Activated naive CD4-positive, alpha-beta T cell treated with anti-CD3 and anti-CD28 coated beads for 36 hours (primary cell): ENCODE measurements at regions not wholly inside any gene's neighbourhood (a gene's known extent, or its start where the extent isn't known, plus 50 kb on each side); places are given as distances from the start of the nearest gene placed in this dataset.

Source experiments
- CTCF ChIA-PET: fragments of 350-600 bp; sonication (Branson Sonifier 250); formaldehyde crosslinking; loops from one replicate; lab custom pipeline; 2021; ENCODE audit warnings: antibody characterized with exemption; lab: Charles Lee
- DNase-seq: peaks from one replicate; pipeline ENCODE4 v3.0.0-alpha.2; 2020
- H3K27ac Mint-ChIP-seq: one replicate; pipeline ENCODE4 v1.8.0; 2021; ENCODE audit warnings: mild to moderate bottlenecking, mixed read lengths
- H3K27me3 Mint-ChIP-seq: one replicate; pipeline ENCODE4 v1.8.0; 2021; ENCODE audit warnings: low read depth, mixed read lengths
- H3K36me3 Mint-ChIP-seq: one replicate; pipeline ENCODE4 v1.8.0; 2021; ENCODE audit warnings: low read depth, mixed read lengths
- H3K4me1 Mint-ChIP-seq: one replicate; pipeline ENCODE4 v1.8.0; 2021; ENCODE audit warnings: low read depth, mixed read lengths
- H3K4me3 Mint-ChIP-seq: one replicate; pipeline ENCODE4 v1.8.0; 2021; ENCODE audit warnings: mild to moderate bottlenecking, moderate library complexity, mixed read lengths
- H3K9me3 Mint-ChIP-seq: one replicate; pipeline ENCODE4 v1.8.0; 2021; ENCODE audit warnings: mixed read lengths
- intact Hi-C: fragments of 100-400 bp; cut with micrococcal nuclease; formaldehyde crosslinking; loops from one replicate; pipeline ENCODE4 v1.15.1; 2023

DNA sequence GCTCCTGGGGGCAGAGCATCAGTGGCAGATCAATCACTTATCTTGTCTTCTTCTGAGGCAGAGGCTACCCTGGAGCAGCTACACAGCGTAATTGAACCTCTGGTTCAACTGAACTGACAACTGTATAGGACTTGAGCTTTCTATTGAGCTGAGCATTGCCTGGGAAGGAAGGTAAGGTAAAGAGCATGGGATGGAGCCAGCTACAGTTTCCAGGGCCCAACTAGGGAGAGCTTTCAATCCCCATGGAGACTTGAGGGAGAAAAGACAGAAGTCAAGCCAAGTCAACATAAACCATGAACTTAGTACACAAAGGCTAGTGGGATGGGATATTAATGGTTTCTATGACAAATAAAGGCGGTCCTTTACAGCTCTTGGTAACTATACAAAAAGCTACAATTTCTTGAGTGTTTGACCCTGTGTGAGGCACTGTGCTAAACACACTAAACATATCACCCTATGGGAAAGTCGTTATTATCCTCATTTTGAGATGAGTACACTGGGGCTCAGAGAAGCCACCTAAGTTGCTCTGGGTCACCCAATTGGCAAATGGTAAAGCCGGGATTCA, 140.7 kb upstream of the SLC22A23 start:
- H3K27ac Mint-ChIP-seq = no peak overlapping the region
- peaks cover 13% of the 10 kb centered on the region for H3K9me3 Mint-ChIP-seq
- intact Hi-C loops = no loop called here
- H3K4me3 Mint-ChIP-seq = no peak overlapping the region
- peaks cover 12% of the 10 kb centered on the region for H3K27me3 Mint-ChIP-seq
- DNase-seq = no peak
- no peaks in the 10 kb centered on the region for H3K4me1 Mint-ChIP-seq
- peaks cover 4% of the 10 kb centered on the region for H3K36me3 Mint-ChIP-seq
- CTCF ChIA-PET = no interaction called here

DNA sequence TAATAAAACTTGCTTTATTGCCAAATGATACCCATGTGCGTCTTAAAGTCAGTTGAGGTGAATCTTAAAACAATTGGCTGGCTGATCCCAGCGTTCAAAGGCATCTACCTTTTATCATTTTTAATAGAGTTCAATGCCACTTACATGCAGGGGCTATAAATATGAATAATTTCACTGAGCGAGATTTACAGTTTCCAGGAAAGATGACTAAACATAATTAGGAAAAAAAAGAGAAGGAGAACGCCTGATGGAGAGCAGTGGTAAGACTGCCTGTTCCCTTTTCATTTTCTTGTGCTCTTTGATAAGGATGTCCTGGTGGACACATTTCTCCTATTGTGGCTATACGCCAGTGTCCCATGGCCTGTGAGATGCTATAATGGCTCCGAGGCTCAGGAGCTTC, 139.9 kb upstream of the SLC22A23 start:
- peaks cover 12% of the 10 kb centered on the region for H3K27me3 Mint-ChIP-seq
- peaks cover 4% of the 10 kb centered on the region for H3K36me3 Mint-ChIP-seq
- CTCF ChIA-PET = no interaction called here
- no peaks in the 10 kb centered on the region for H3K4me1 Mint-ChIP-seq
- H3K4me3 Mint-ChIP-seq = no peak overlapping the region
- no peak for DNase-seq
- H3K27ac Mint-ChIP-seq = no peak overlapping the region
- intact Hi-C loops = no loop called here
- peaks cover 8% of the 10 kb centered on the region for H3K9me3 Mint-ChIP-seq

DNA sequence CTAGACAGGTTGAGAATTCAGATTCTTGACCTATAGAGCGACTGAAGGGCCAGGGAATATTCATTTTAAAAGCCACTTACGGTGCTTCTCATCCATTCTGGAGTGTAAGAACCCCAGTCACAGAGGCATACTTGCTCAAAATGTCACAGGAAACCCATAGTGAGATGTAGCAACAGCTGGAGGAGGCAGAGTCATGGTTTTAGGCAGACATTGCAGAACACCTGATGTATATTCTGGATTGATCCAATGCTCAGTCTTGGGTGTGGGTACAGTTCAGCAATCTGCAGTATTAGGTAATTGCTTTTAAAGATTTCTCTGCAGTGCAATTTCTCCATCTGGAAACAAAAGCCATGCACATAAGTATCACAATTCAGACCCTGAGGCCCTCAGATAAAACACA, 137.4 kb upstream of the SLC22A23 start:
- H3K27me3 Mint-ChIP-seq = peaks cover 1% of the 10 kb centered on the region
- no peak overlapping the region for H3K4me3 Mint-ChIP-seq
- H3K9me3 Mint-ChIP-seq = no peaks in the 10 kb centered on the region
- no peaks in the 10 kb centered on the region for H3K36me3 Mint-ChIP-seq
- intact Hi-C loops = no loop called here
- H3K4me1 Mint-ChIP-seq = no peaks in the 10 kb centered on the region
- CTCF ChIA-PET = no interaction called here
- DNase-seq = no peak
- no peak overlapping the region for H3K27ac Mint-ChIP-seq

DNA sequence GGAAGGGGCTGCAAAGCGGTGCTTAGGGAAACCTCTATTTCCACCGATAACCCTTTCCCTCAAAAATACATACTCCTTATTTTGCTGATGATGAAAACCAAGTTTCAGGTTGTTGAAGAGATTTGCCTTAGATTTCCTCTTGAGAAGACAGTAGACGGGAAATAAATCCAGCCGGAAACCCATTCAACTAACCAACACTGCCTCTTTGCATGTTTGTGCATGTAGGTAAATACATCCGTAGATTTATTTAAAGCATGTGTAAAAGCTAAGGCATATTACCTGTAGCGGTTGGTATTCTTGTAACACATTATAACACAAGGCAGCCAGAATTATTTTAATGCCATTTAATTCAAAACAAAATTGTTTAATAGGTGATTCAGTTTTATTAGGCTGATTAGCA, 136.3 kb upstream of the SLC22A23 start:
- CTCF ChIA-PET = no interaction called here
- Mint-ChIP-seq H3K4me1 (no peaks in the 10 kb centered on the region), H3K36me3 (no peaks in the 10 kb centered on the region), H3K27ac (no peak overlapping the region), H3K4me3 (no peak overlapping the region), H3K27me3 (no peaks in the 10 kb centered on the region), H3K9me3 (no peaks in the 10 kb centered on the region)
- intact Hi-C loops = no loop called here
- DNase-seq = no peak

DNA sequence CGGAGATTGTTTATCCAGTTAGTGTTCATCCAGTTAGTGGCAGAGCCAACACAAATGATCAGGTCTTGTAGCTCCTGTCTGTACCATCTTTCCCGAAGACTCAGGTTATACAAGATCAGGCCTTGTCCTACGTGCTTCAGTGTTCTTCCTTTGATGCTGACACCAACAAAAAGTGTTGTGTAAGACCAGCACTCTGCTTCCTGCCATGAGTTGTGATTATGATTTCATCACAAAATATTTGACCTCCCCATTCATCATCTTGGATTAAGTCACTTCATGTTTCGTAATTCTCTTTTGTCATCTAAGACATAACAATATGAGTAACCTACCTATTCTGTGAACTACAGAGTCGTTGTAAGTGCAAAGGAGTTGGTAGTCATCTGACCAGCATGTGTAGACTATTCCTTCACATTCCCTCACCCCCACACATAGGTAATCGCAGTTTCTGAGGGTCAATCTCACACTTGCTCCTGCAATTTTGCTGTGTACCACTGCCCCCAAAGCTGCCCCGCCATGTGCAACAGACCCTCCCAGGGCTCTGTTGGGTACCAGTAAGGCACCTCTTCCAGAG, 135.6 kb upstream of the SLC22A23 start:
- intact Hi-C loops = no loop called here
- H3K27ac Mint-ChIP-seq = no peak overlapping the region
- H3K4me3 Mint-ChIP-seq = no peak overlapping the region
- H3K9me3 Mint-ChIP-seq = no peaks in the 10 kb centered on the region
- H3K36me3 Mint-ChIP-seq = no peaks in the 10 kb centered on the region
- no peaks in the 10 kb centered on the region for H3K4me1 Mint-ChIP-seq
- CTCF ChIA-PET = no interaction called here
- H3K27me3 Mint-ChIP-seq = no peaks in the 10 kb centered on the region
- DNase-seq = no peak

DNA sequence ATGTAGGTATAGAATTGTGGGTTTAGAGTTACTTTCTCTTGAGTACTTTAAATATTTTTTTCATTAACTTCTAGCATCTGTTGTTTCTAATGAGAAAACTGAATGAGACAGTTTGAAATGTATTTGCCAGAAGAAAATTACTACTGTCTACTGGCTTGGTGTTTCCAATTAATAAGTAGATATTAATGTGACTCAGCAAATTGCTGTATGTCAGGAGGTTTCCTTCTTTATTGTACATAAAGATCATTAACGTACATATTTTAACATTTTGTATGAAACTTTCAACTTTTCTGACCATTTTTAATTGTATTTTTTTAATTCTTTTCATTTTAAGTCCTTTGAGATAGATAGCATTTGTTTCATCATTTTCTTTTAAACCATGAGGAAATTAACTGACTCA, 135.1 kb upstream of the SLC22A23 start:
- no peak overlapping the region for H3K4me3 Mint-ChIP-seq
- no peak overlapping the region for H3K27ac Mint-ChIP-seq
- no peaks in the 10 kb centered on the region for H3K4me1 Mint-ChIP-seq
- H3K36me3 Mint-ChIP-seq = no peaks in the 10 kb centered on the region
- peaks cover 3% of the 10 kb centered on the region for H3K27me3 Mint-ChIP-seq
- intact Hi-C loops = no loop called here
- no peak for DNase-seq
- H3K9me3 Mint-ChIP-seq = no peaks in the 10 kb centered on the region
- CTCF ChIA-PET = no interaction called here

DNA sequence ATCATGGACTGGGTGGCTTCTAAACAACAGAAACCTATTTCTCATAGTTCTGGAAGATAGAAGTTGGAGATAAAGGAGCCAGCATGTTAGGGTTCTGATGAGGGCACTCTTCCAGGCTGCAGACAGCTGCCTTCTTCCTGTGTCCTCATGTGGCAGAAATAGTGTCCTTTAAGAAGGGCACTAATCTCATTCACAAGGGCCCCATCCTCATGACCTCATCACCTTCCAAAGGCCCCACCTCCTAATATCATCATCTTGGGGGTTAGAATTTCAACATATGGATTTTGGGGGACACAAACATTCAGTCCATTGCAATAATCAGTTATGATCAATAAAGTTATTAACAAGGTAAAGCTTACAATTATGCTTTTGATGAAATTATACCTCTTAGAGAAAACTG, 130.8 kb upstream of the SLC22A23 start:
- no peak for DNase-seq
- no peaks in the 10 kb centered on the region for H3K36me3 Mint-ChIP-seq
- intact Hi-C loops = no loop called here
- peaks cover 6% of the 10 kb centered on the region for H3K27me3 Mint-ChIP-seq
- no peak overlapping the region for H3K4me3 Mint-ChIP-seq
- CTCF ChIA-PET = no interaction called here
- H3K4me1 Mint-ChIP-seq = no peaks in the 10 kb centered on the region
- no peaks in the 10 kb centered on the region for H3K9me3 Mint-ChIP-seq
- no peak overlapping the region for H3K27ac Mint-ChIP-seq

DNA sequence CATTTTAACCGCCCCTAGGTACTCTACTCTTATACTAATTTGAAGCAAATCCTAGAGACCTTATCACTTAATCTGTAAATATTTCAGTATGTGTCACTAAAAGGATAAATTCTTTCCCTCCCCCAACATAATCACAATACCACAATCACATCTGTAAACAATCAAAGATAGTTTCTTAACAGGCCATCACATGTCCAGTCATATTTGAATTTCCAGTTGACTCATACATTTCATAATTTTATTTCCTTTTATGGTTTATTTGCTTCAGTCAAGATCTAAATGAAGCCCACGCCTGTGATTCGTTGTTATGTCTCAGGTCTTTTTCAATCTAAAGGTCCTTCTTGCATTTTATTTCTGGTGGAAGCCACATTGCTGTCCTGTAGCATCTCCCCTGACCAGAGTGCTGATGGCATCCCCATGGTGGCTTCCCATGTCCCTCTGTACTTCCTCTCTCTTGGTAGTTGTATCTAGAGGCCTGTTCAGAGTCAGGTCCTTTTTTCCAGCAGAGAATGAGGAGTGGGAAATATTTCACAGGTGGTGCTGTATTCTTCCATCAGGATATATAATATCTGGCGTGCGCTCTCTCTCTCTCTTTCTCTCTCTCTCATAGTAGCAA, 128.6 kb upstream of the SLC22A23 start:
- no peak for DNase-seq
- peaks cover 6% of the 10 kb centered on the region for H3K27me3 Mint-ChIP-seq
- no peak overlapping the region for H3K4me3 Mint-ChIP-seq
- no peaks in the 10 kb centered on the region for H3K4me1 Mint-ChIP-seq
- no peaks in the 10 kb centered on the region for H3K36me3 Mint-ChIP-seq
- no peak overlapping the region for H3K27ac Mint-ChIP-seq
- H3K9me3 Mint-ChIP-seq = no peaks in the 10 kb centered on the region
- CTCF ChIA-PET = no interaction called here
- intact Hi-C loops = no loop called here

DNA sequence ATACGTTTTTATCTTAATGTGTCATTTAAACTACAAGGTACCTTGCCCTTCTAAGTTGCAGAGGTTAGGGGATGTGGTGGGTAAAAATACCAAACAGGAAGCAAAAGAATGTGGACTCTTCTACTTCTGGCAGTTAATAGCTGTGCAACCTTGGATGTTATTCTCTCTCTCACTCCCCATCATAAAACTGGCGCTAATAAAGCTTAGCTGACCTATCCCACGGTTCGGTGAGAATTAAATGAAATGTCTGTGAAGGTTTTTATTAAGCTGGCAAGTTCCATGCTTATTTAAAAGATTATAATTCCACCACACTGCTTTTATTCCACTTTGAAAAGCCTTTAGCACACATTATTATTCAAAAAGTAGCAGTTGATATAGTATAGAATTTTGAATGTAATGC, 127.8 kb upstream of the SLC22A23 start:
- H3K27ac Mint-ChIP-seq = no peak overlapping the region
- CTCF ChIA-PET = interaction anchor here (0.8 kb wide), 1 partner anchor 173 kb away, joined by 6 read pairs; no protein-coding TSS in a partner anchor
- intact Hi-C loops = no loop called here
- no peak for DNase-seq
- no peaks in the 10 kb centered on the region for H3K4me1 Mint-ChIP-seq
- no peak overlapping the region for H3K4me3 Mint-ChIP-seq
- H3K36me3 Mint-ChIP-seq = no peaks in the 10 kb centered on the region
- H3K27me3 Mint-ChIP-seq = peaks cover 6% of the 10 kb centered on the region
- H3K9me3 Mint-ChIP-seq = no peaks in the 10 kb centered on the region

DNA sequence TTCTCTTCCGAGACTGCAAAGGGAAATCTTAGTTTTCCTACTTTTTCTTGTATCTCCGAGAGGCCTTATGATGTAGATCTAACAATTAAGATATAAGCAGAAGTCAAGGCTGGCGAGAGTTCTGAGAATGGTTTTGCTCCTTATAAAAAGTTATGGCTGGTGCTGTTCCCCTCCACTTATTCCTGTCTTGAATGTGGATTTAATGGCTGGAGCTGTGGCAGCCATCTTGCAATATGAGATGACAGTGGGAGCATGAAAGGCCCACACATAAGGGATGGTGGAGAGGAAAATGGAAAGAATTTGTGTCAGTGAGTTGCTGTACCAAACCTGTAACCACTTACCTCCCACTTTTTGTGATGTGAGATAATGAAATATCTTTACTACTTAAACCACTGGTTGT, 124.6 kb upstream of the SLC22A23 start:
- intact Hi-C loops = no loop called here
- Mint-ChIP-seq H3K27me3 (no peaks in the 10 kb centered on the region), H3K27ac (no peak overlapping the region), H3K9me3 (no peaks in the 10 kb centered on the region), H3K36me3 (no peaks in the 10 kb centered on the region), H3K4me3 (no peak overlapping the region), H3K4me1 (no peaks in the 10 kb centered on the region)
- DNase-seq = no peak
- CTCF ChIA-PET = no interaction called here

DNA sequence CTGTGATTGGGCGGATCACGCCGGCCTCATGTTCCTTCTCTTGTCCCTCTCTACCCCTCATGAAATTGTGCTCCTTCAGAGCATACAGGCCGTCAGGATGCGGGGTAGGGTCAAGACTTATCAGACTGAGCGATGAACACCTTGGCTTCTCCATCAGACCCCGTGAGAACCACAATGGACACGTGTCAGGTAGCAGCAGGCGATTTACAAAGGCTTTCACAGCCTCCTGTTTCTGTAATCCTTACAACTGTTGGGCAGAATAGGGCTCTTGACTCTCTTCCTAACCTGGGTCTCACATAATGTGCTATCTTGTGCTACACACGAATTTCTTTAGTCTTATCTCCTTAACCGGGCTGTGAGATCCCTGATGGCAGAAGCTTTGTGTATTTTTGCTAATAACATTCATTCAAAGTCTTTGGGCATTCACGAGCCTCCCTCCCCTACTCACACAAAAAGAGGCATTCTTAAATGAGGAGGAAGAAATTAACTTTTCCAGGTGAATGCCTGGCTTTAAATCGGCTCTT, 122.9 kb upstream of the SLC22A23 start:
- no peak for DNase-seq

DNA sequence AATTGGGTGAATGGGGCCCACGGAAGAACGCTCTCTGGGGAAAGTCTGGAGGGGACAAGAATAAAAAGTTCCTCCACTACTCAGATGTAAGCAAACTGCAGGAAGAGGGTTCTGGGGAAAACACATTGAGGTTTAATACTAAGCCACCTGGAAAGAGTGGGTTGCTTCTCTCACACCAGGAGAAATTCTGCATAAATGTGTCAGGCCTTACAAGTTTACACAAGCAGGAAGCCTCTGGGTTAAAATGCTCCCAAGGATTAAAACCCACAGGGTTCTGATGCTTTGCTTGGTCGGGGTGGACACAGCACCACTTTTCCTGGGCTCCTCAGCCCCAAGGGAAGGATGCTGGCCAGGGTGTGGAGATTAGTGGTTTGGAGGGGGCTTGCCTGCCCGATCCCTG, 122.1 kb upstream of the SLC22A23 start:
- intact Hi-C loops = no loop called here
- no peak for DNase-seq

More for the DNA sequence above, 122.9 kb upstream of the SLC22A23 start:
- no peaks in the 10 kb centered on the region for H3K4me1 Mint-ChIP-seq
- H3K36me3 Mint-ChIP-seq = no peaks in the 10 kb centered on the region
- H3K9me3 Mint-ChIP-seq = no peaks in the 10 kb centered on the region
- no peak overlapping the region for H3K27ac Mint-ChIP-seq
- intact Hi-C loops = no loop called here
- no peaks in the 10 kb centered on the region for H3K27me3 Mint-ChIP-seq
- H3K4me3 Mint-ChIP-seq = no peak overlapping the region
- CTCF ChIA-PET = no interaction called here

DNA sequence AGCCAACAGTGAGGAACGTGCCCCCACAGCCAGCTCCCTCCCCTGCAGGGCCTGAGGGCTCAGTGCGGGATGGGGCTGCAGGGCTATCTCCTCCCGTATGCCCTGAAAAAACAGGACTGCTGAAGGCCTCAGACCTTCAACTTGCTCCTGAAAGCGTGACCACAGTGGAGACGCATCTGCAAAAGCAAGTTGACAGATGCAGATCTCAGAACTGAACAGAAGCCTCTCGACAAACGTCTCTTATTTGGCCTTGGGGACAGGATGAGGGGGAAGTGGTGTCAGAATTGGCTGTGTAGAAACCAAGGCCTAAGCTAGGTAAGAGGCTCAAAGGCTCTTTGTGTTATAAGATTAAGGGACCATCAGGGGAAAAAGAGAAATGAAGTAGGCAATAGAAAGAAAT, 120.7 kb upstream of the SLC22A23 start:
- intact Hi-C loops = no loop called here
- CTCF ChIA-PET = no interaction called here
- no peaks in the 10 kb centered on the region for H3K4me1 Mint-ChIP-seq
- no peaks in the 10 kb centered on the region for H3K9me3 Mint-ChIP-seq
- no peak overlapping the region for H3K27ac Mint-ChIP-seq
- H3K36me3 Mint-ChIP-seq = no peaks in the 10 kb centered on the region
- no peaks in the 10 kb centered on the region for H3K27me3 Mint-ChIP-seq
- no peak for DNase-seq
- H3K4me3 Mint-ChIP-seq = no peak overlapping the region

More for the DNA sequence above, 122.1 kb upstream of the SLC22A23 start:
- CTCF ChIA-PET = no interaction called here
- no peaks in the 10 kb centered on the region for H3K36me3 Mint-ChIP-seq
- H3K9me3 Mint-ChIP-seq = no peaks in the 10 kb centered on the region
- H3K27ac Mint-ChIP-seq = no peak overlapping the region
- no peak overlapping the region for H3K4me3 Mint-ChIP-seq
- no peaks in the 10 kb centered on the region for H3K27me3 Mint-ChIP-seq
- H3K4me1 Mint-ChIP-seq = no peaks in the 10 kb centered on the region
